ENCODE measurements at regions not wholly inside any gene's neighbourhood (a gene's known extent, or its start where the extent isn't known, plus 50 kb on each side); places are given as distances from the start of the nearest gene placed in this dataset.

GRCh38 chr5:169410996-169411783 is 110.3 kb upstream of the SLIT3 start:
- H3K4me3 ChIP-seq (ENCODE audit: low read depth, low read length, poor library complexity, severe bottlenecking), result no peak overlapping the region
- DNase-seq (ENCODE audit: low spot score), result no peak
- BruUV-seq (replicated peaks), result no TSS peak
- no peaks in the 10 kb centered on the region for H3K9me3 ChIP-seq (ENCODE audit: low read depth, low read length, poor library complexity, severe bottlenecking)
- no peak overlapping the region for H3K27ac ChIP-seq (ENCODE audit: low read depth, low read length, poor library complexity, severe bottlenecking)
- H3K27me3 ChIP-seq (replicated peaks; ENCODE audit: insufficient read depth, low read depth, low read length, poor library complexity), result peaks cover 18% of the 10 kb centered on the region
- no peaks in the 10 kb centered on the region for H3K36me3 ChIP-seq (ENCODE audit: insufficient read depth, low read length, poor library complexity, severe bottlenecking)
- intact Hi-C loops (cut with micrococcal nuclease; ENCODE audit: unreplicated experiment), result no loop called here
- TF ChIP-seq EZH2 (IDR thresholded peaks at IDR 0.05; ENCODE audit: borderline replicate concordance, low read depth, low read length, poor library complexity, severe bottlenecking) (no peak), CTCF (conservative IDR thresholded peaks at IDR 0.05; ENCODE audit: low read depth, low read length) (no peak)
- ChIA-PET CTCF (no interaction called here), POLR2A (ENCODE audit: low non-redundant PET) (no interaction called here)
- H3K4me1 ChIP-seq (ENCODE audit: insufficient read depth, low read length, poor library complexity, severe bottlenecking), result no peaks in the 10 kb centered on the region

GRCh38 chr5:169408731-169409130 is 107.8 kb upstream of the SLIT3 start:
- no TSS peak for BruUV-seq (replicated peaks)
- intact Hi-C loops (cut with micrococcal nuclease; ENCODE audit: unreplicated experiment), result no loop called here

GRCh38 chr5:169408171-169408570 is 107.2 kb upstream of the SLIT3 start:
- no peak overlapping the region for H3K4me3 ChIP-seq (ENCODE audit: low read depth, low read length, poor library complexity, severe bottlenecking)
- no peak overlapping the region for H3K27ac ChIP-seq (ENCODE audit: low read depth, low read length, poor library complexity, severe bottlenecking)
- no peaks in the 10 kb centered on the region for H3K9me3 ChIP-seq (ENCODE audit: low read depth, low read length, poor library complexity, severe bottlenecking)
- no peaks in the 10 kb centered on the region for H3K36me3 ChIP-seq (ENCODE audit: insufficient read depth, low read length, poor library complexity, severe bottlenecking)
- DNase-seq (ENCODE audit: low spot score), result no peak
- no peaks in the 10 kb centered on the region for H3K4me1 ChIP-seq (ENCODE audit: insufficient read depth, low read length, poor library complexity, severe bottlenecking)
- ChIA-PET CTCF (no interaction called here), POLR2A (ENCODE audit: low non-redundant PET) (no interaction called here)
- intact Hi-C loops (cut with micrococcal nuclease; ENCODE audit: unreplicated experiment), result no loop called here
- H3K27me3 ChIP-seq (replicated peaks; ENCODE audit: insufficient read depth, low read depth, low read length, poor library complexity), result peaks cover 19% of the 10 kb centered on the region
- no TSS peak for BruUV-seq (replicated peaks)
- TF ChIP-seq EZH2 (IDR thresholded peaks at IDR 0.05; ENCODE audit: borderline replicate concordance, low read depth, low read length, poor library complexity, severe bottlenecking) (no peak), CTCF (conservative IDR thresholded peaks at IDR 0.05; ENCODE audit: low read depth, low read length) (no peak)

More at GRCh38 chr5:169408731-169409130, 107.8 kb upstream of the SLIT3 start:
- Histone ChIP-seq H3K4me3 (ENCODE audit: low read depth, low read length, poor library complexity, severe bottlenecking) (no peak overlapping the region), H3K36me3 (ENCODE audit: insufficient read depth, low read length, poor library complexity, severe bottlenecking) (no peaks in the 10 kb centered on the region), H3K27me3 (replicated peaks; ENCODE audit: insufficient read depth, low read depth, low read length, poor library complexity) (peaks cover 18% of the 10 kb centered on the region), H3K9me3 (ENCODE audit: low read depth, low read length, poor library complexity, severe bottlenecking) (no peaks in the 10 kb centered on the region), H3K27ac (ENCODE audit: low read depth, low read length, poor library complexity, severe bottlenecking) (no peak overlapping the region), H3K4me1 (ENCODE audit: insufficient read depth, low read length, poor library complexity, severe bottlenecking) (no peaks in the 10 kb centered on the region)
- POLR2A ChIA-PET (ENCODE audit: low non-redundant PET), result no interaction called here
- TF ChIP-seq CTCF (conservative IDR thresholded peaks at IDR 0.05; ENCODE audit: low read depth, low read length), result no peak
- TF ChIP-seq EZH2 (IDR thresholded peaks at IDR 0.05; ENCODE audit: borderline replicate concordance, low read depth, low read length, poor library complexity, severe bottlenecking), result no peak
- no peak for DNase-seq (ENCODE audit: low spot score)
- CTCF ChIA-PET, result no interaction called here

Measured in A673 (cell line).